Astrocyte of the cerebellum (primary cell): ENCODE measurements at regions not wholly inside any gene's neighbourhood (a gene's known extent, or its start where the extent isn't known, plus 50 kb on each side); places are given as distances from the start of the nearest gene placed in this dataset.

Experiments
- DNase-seq: peaks from one replicate; pipeline ENCODE4 v3.0.0-alpha.2; 2011; ENCODE audit warnings: low read depth
- H3K4me3 ChIP-seq: 2 replicates; pipeline ENCODE4 v1.5.1; 2011; ENCODE audit warnings: mild to moderate bottlenecking, low read depth, low read length, moderate library complexity
- in situ Hi-C: cut with HindIII; loops from 2 replicates; pipeline ENCODE4 v1.10.0; 2017; ENCODE audit warnings: low sequenced_read_pairs
- TF ChIP-seq, protein P1 (sequence below): IDR thresholded peaks from 2 replicates; pipeline ENCODE4 v1.5.1; 2012; ENCODE audit warnings: low read length, low read depth, moderate library complexity, mild to moderate bottlenecking; ENCODE audit errors: missing control alignments

DNA sequence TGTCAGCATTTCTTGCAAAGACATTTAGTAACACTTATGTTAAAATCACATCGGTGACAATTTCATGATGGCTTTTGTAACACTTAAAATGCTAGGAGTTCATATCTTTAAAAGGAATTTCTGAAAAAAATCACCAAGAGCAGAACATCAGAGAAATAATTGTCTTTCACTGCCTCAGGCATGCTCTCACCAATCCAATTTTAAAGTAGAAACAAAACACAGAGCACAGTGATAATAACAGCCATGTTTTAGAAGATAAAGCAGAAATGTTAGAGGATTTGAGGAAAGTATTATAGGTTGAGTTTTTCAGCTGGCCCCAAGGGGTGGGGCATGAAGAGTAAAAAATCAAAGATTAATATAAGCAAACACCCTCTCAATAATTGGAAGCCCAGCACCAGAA, 1037.6 kb downstream of the DSC3 start:
- in situ Hi-C loops = no loop called here
- no peak for DNase-seq
- H3K4me3 ChIP-seq = no peak overlapping the region
- TF ChIP-seq, protein P1, sequence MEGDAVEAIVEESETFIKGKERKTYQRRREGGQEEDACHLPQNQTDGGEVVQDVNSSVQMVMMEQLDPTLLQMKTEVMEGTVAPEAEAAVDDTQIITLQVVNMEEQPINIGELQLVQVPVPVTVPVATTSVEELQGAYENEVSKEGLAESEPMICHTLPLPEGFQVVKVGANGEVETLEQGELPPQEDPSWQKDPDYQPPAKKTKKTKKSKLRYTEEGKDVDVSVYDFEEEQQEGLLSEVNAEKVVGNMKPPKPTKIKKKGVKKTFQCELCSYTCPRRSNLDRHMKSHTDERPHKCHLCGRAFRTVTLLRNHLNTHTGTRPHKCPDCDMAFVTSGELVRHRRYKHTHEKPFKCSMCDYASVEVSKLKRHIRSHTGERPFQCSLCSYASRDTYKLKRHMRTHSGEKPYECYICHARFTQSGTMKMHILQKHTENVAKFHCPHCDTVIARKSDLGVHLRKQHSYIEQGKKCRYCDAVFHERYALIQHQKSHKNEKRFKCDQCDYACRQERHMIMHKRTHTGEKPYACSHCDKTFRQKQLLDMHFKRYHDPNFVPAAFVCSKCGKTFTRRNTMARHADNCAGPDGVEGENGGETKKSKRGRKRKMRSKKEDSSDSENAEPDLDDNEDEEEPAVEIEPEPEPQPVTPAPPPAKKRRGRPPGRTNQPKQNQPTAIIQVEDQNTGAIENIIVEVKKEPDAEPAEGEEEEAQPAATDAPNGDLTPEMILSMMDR = no peak

DNA sequence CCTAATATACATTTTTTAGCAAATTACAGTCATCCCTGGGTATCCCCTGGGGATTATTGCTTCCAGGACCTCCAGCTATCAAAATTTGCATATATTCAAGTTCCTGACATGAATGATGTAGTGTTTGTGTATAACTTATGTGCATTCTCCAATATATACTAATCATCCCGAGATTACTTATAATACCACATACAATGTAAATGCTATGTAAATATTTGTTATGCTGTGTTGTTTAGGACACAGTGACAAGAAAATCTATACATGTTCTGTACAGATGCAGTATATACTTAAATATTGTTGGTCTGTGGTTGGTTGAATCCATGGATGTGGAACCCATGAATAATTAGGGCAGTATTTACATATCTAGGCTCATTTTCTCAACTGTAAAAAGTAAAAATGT, 1060.3 kb downstream of the DSC3 start:
- DNase-seq = no peak
- in situ Hi-C loops = no loop called here
- TF ChIP-seq, protein P1 = no peak
- H3K4me3 ChIP-seq = no peak overlapping the region

DNA sequence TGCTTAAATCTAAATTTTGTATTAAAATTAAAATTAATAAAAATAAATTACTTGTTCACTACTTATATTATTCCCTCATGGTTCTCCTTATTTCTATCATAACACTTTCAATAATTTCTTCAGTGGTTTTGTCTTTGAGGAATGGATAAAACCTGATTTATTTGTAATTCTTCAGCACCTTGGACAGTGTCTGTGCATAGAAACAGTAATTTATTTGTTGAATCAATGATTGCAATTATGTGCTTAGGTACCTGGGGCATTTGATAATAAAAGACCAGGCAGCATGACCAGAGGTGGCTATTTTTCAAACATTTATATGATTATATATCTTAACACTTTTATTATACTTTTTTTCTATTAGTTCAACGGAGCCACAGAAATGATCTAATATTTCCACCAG, 1062.7 kb downstream of the DSC3 start:
- in situ Hi-C loops = no loop called here
- TF ChIP-seq, protein P1 = no peak
- no peak overlapping the region for H3K4me3 ChIP-seq
- peak; percentile 9 for DNase-seq

DNA sequence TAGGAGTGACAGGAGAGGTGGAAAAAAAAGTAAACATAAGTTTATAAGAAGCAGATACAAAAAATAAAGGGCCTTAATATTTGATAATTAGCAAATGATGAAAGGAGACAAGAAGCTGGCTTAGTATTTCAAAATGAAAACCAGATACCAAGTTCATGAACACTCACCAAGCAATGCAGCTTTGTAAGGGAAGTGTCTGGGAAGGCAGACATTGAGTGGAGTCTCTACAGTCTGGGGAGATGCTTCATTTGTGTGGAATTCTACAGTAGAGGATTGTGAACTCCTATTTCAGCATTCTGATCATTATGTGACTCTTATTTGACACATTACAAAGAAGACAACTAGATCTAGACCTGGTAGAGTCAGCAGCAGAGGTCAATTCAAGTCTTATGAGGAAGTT, 1072.7 kb downstream of the DSC3 start:
- H3K4me3 ChIP-seq = no peak overlapping the region
- in situ Hi-C loops = no loop called here
- no peak for DNase-seq
- TF ChIP-seq, protein P1 = no peak

DNA sequence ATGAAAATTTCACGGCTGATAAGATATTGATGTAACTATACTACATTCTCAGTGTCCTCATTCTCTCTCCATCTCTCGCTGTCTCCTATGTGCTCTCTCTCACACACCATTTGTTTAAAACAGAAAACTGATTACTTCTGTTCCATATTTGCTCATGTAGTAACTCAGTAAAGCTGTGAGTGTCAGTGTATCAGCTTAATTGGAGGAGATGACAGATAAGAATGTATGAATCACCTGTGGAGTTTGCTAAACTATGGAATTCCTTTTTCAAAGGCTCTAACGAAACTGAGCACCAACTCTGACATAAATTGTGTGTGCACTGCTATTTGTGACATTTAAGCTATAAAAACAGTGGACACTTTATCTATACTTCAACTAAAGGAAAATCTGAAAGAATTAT, 1080.0 kb downstream of the DSC3 start:
- H3K4me3 ChIP-seq = no peak overlapping the region
- no peak for DNase-seq
- in situ Hi-C loops = no loop called here
- TF ChIP-seq, protein P1 = no peak

DNA sequence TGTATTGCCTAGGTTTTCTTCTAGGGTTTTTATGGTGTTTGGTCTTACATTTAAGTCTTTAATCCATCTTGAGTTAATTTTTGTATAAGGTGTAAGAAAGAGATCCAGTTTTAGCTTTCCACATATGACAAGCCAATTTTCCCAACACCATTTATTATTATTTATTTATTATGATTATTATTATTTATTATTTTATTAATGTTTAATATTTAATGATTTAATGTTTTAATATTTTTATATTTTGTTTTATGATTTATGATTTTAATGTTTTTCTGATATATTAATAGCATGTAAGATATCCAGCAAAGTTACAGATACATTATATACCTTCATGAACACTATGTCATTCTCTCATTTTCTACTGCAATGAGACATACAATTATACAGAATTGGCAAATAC, 1082.0 kb downstream of the DSC3 start:
- no peak for DNase-seq
- H3K4me3 ChIP-seq = no peak overlapping the region
- in situ Hi-C loops = no loop called here
- TF ChIP-seq, protein P1 = no peak

DNA sequence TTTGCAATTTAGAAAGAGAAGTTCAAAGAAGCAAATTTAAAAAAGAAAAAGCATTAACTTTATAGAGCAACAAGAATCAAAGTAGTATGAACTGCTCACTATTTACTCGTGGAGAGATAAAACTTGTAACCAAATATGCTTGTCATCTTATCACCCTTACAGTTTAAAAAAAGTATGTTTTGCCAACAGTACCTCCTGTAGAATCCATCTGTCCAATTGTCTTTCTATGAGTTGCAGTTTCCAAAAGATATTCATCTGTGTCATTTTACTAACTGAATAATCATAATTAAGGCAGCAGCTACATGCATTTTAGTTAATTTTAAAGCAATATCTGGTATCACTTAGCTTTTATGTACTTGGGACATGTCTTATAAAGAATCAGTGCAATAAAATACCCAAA, 1112.3 kb downstream of the DSC3 start:
- TF ChIP-seq, protein P1 = no peak
- in situ Hi-C loops = no loop called here
- H3K4me3 ChIP-seq = no peak overlapping the region
- no peak for DNase-seq
